ENCODE measurements at regions not wholly inside any gene's neighbourhood (a gene's known extent, or its start where the extent isn't known, plus 50 kb on each side); places are given as distances from the start of the nearest gene placed in this dataset.

- TF ChIP-seq CTCF (IDR thresholded peaks at IDR 0.05) = no peak
- no peak for TF ChIP-seq POLR2A (IDR thresholded peaks at IDR 0.05)
Measured at GRCh38 chr16:73921295-73921694, 375.3 kb upstream of the PSMD7 start.
